H1 (cell line): ENCODE measurements at regions not wholly inside any gene's neighbourhood (a gene's known extent, or its start where the extent isn't known, plus 50 kb on each side); places are given as distances from the start of the nearest gene placed in this dataset.

Experiments used
- CTCF ChIA-PET: fragments of 300-600 bp; sonication (Branson Sonifier 250); formaldehyde crosslinking; loops from one replicate; lab custom pipeline; 2021; ENCODE audit not compliant: partially characterized antibody; lab: Charles Lee
- POLR2A ChIA-PET: fragments of 300-600 bp; sonication (Branson Sonifier 250); formaldehyde crosslinking; loops from one replicate; lab custom pipeline; 2021; ENCODE audit warnings: inconsistent platforms; ENCODE audit not compliant: partially characterized antibody; lab: Charles Lee
- DNase-seq, 2 experiments: peaks; one replicate each; pipeline versions ENCODE4 v3.0.0 to v3.0.0-alpha.2; 2010 to 2022; ENCODE audit warnings: low spot score in 2 of 2, low read depth in 1 of 2, mixed read lengths in 1 of 2
- FAIRE-seq: peaks from 2 replicates; lab custom pipeline; 2011; peaks lifted over from hg19 to GRCh38; lab: Jason Lieb, UNC
- H2AFZ ChIP-seq: 2 replicates; pipeline ENCODE4 v1.8.1; 2012; ENCODE audit warnings: low read length, inconsistent platforms
- H2AK5ac ChIP-seq: 2 replicates; pipeline ENCODE4 v1.6.1; 2013; ENCODE audit warnings: low read depth, low read length
- H2BK120ac ChIP-seq: replicated peaks from 2 replicates; pipeline ENCODE3; 2013; ENCODE audit warnings: low read depth, low read length, inconsistent platforms
- H2BK12ac ChIP-seq: 2 replicates; pipeline ENCODE4 v1.6.1; 2013; ENCODE audit warnings: low read depth, low read length
- H2BK15ac ChIP-seq: 2 replicates; pipeline ENCODE4 v1.6.1; 2013; ENCODE audit warnings: low read length
- H2BK20ac ChIP-seq: 2 replicates; pipeline ENCODE4 v1.6.1; 2013; ENCODE audit warnings: low read length
- H2BK5ac ChIP-seq: 2 replicates; pipeline ENCODE4 v1.6.1; 2013; ENCODE audit warnings: low read depth, low read length
- H3K14ac ChIP-seq: 2 replicates; pipeline ENCODE4 v1.6.1; 2013; ENCODE audit warnings: inconsistent platforms; ENCODE audit not compliant: insufficient read length
- H3K18ac ChIP-seq: 2 replicates; pipeline ENCODE4 v1.6.1; 2013; ENCODE audit warnings: low read length; ENCODE audit errors: extremely low read depth
- H3K23ac ChIP-seq: 2 replicates; pipeline ENCODE4 v1.6.1; 2013; ENCODE audit warnings: inconsistent platforms; ENCODE audit not compliant: insufficient read length
- H3K23me2 ChIP-seq: 2 replicates; pipeline ENCODE4 v1.6.1; 2013; ENCODE audit warnings: low read depth, low read length
- H3K27ac ChIP-seq: 2 replicates; pipeline ENCODE4 v1.6.1; 2011; ENCODE audit warnings: low read depth, low read length, inconsistent platforms
- H3K27me3 ChIP-seq, 4 experiments: replicated peaks in 1 of 4; 1 replicate in 1 of 4; 2 replicates in 3 of 4; pipeline versions ENCODE4 v1.6.1 to v1.8.1; 2011 to 2013; ENCODE audit warnings: low read length in 3 of 4, mild to moderate bottlenecking in 3 of 4, inconsistent platforms in 2 of 4, mixed read lengths in 2 of 4, moderate library complexity in 1 of 4; ENCODE audit not compliant: control insufficient read depth in 3 of 4, insufficient read depth in 3 of 4; ENCODE audit errors: extremely low read depth in 1 of 4
- H3K36me3 ChIP-seq, 4 experiments: 2 replicates each; pipeline versions ENCODE4 v1.6.1 to v1.8.1; 2011 to 2013; ENCODE audit warnings: mild to moderate bottlenecking in 4 of 4, low read length in 3 of 4, moderate library complexity in 2 of 4, control low read depth in 1 of 4, inconsistent platforms in 1 of 4; ENCODE audit not compliant: insufficient read depth in 4 of 4, control insufficient read depth in 2 of 4
- H3K4ac ChIP-seq: replicated peaks from 2 replicates; pipeline ENCODE3; 2013; ENCODE audit warnings: low read length, low read depth, mixed read lengths, inconsistent platforms; ENCODE audit not compliant: insufficient read length
- H3K4me1 ChIP-seq, 4 experiments: replicated peaks in 1 of 4; 1 replicate in 1 of 4; 2 replicates in 3 of 4; pipeline versions ENCODE4 v1.6.1 to v1.8.1; 2011 to 2013; ENCODE audit warnings: low read length in 3 of 4, inconsistent platforms in 2 of 4, mixed read lengths in 1 of 4; ENCODE audit not compliant: insufficient read depth in 4 of 4, control insufficient read depth in 3 of 4
- H3K4me2 ChIP-seq, 2 experiments: 2 replicates each; pipeline versions ENCODE4 v1.6.1 to v1.8.1; 2011 to 2013; ENCODE audit warnings: low read depth in 2 of 2, low read length in 2 of 2, control low read depth in 1 of 2, inconsistent platforms in 1 of 2, mild to moderate bottlenecking in 1 of 2; ENCODE audit not compliant: insufficient read depth in 1 of 2
- H3K4me3 ChIP-seq, 4 experiments: fragments of 200-600, 300-600 bp in 1 of 4; sonication (generic), shearing (Covaris generic), sonication (Bioruptor Twin) in 1 of 4; 2 replicates each; pipeline versions ENCODE4 v1.5.1 to v1.8.1; 2011 to 2016; ENCODE audit warnings: low read length in 4 of 4, low read depth in 3 of 4, control low read depth in 2 of 4, inconsistent platforms in 2 of 4, mild to moderate bottlenecking in 2 of 4, mixed read lengths in 1 of 4, moderate library complexity in 1 of 4; ENCODE audit not compliant: insufficient read depth in 2 of 4; ENCODE audit errors: extremely low read depth in 1 of 4
- H3K56ac ChIP-seq: replicated peaks from 2 replicates; pipeline ENCODE3; 2013; ENCODE audit warnings: low read depth, mild to moderate bottlenecking, mixed read lengths, low read length, inconsistent platforms; ENCODE audit not compliant: insufficient read length
- H3K79me1 ChIP-seq: 2 replicates; pipeline ENCODE4 v1.6.1; 2013; ENCODE audit warnings: low read depth, low read length, control low read depth
- H3K79me2 ChIP-seq, 2 experiments: 2 replicates each; pipeline versions ENCODE4 v1.6.1 to v1.8.1; 2012 to 2013; ENCODE audit warnings: low read length in 2 of 2, mild to moderate bottlenecking in 2 of 2, inconsistent platforms in 1 of 2; ENCODE audit not compliant: insufficient read depth in 2 of 2, control insufficient read depth in 1 of 2
- H3K9ac ChIP-seq, 4 experiments: replicated peaks in 1 of 4; 1 replicate in 1 of 4; 2 replicates in 3 of 4; pipeline versions ENCODE4 v1.6.1 to v1.8.1; 2011 to 2013; ENCODE audit warnings: low read depth in 3 of 4, low read length in 3 of 4, control low read depth in 2 of 4, mild to moderate bottlenecking in 2 of 4, moderate library complexity in 2 of 4, inconsistent platforms in 1 of 4; ENCODE audit errors: extremely low read depth in 1 of 4
- H3K9me3 ChIP-seq, 2 experiments: 2 replicates each; pipeline versions ENCODE4 v1.6.1 to v1.8.1; 2012 to 2013; ENCODE audit warnings: mild to moderate bottlenecking in 2 of 2, moderate library complexity in 2 of 2, control low read depth in 1 of 2, inconsistent platforms in 1 of 2, low read depth in 1 of 2, low read length in 1 of 2, mixed read lengths in 1 of 2; ENCODE audit not compliant: insufficient read depth in 2 of 2
- H4K20me1 ChIP-seq, 2 experiments: replicated peaks in 1 of 2; 2 replicates each; pipeline versions ENCODE3 to v1.8.1; 2011 to 2013; ENCODE audit warnings: inconsistent platforms in 2 of 2, low read length in 2 of 2, mild to moderate bottlenecking in 1 of 2; ENCODE audit not compliant: insufficient read depth in 2 of 2, control insufficient read depth in 1 of 2
- H4K5ac ChIP-seq: 2 replicates; pipeline ENCODE4 v1.6.1; 2013; ENCODE audit warnings: low read length, low read depth, mixed read lengths, inconsistent platforms; ENCODE audit not compliant: insufficient read length
- H4K8ac ChIP-seq: 2 replicates; pipeline ENCODE4 v1.8.0; 2013; ENCODE audit warnings: mild to moderate bottlenecking, moderate library complexity, low read length, inconsistent platforms; ENCODE audit not compliant: insufficient read depth; ENCODE audit errors: extremely low read depth
- H4K91ac ChIP-seq: replicated peaks from 2 replicates; pipeline ENCODE3; 2013; ENCODE audit warnings: low read length, mixed read lengths, inconsistent platforms; ENCODE audit not compliant: insufficient read length
- BACH1 ChIP-seq: IDR thresholded peaks from 2 replicates; pipeline ENCODE4 v1.6.1; 2012; ENCODE audit warnings: low read length, improper control_type of control experiment
- CBX5 ChIP-seq: fragments of 300-800, 300-1000 bp; sonication (generic); IDR thresholded peaks from 2 replicates; pipeline ENCODE4 v1.7.1; 2016; ENCODE audit warnings: antibody characterized with exemption, low read length, low read depth
- CHD2 ChIP-seq: IDR thresholded peaks from 2 replicates; pipeline ENCODE4 v1.6.1; 2012; ENCODE audit warnings: low read length, improper control_type of control experiment
- EGR1 ChIP-seq: IDR thresholded peaks from 2 replicates; pipeline ENCODE4 v1.6.1; 2011; ENCODE audit warnings: low read depth, low read length, borderline replicate concordance
- JUND ChIP-seq: IDR thresholded peaks from 2 replicates; pipeline ENCODE4 v1.6.1; 2011; ENCODE audit warnings: mild to moderate bottlenecking, improper control_type of control experiment, low read length
- POU5F1 ChIP-seq: IDR thresholded peaks from 2 replicates; pipeline ENCODE4 v1.6.1; 2011; ENCODE audit warnings: low read depth, mild to moderate bottlenecking, low read length, moderate library complexity
- SP1 ChIP-seq: IDR thresholded peaks from 2 replicates; pipeline ENCODE4 v1.6.1; 2011; ENCODE audit warnings: low read depth, low read length
- SRF ChIP-seq: IDR thresholded peaks from 2 replicates; pipeline ENCODE4 v1.6.1; 2011; ENCODE audit warnings: mild to moderate bottlenecking, low read depth, low read length, moderate library complexity
- SUZ12 ChIP-seq: fragments of 200-600 bp; sonication (generic); IDR thresholded peaks from 2 replicates; pipeline ENCODE4 v1.6.1; 2012; ENCODE audit warnings: mild to moderate bottlenecking, inconsistent platforms, low read length, moderate library complexity, mixed read lengths
- WGBS, 2 experiments: shearing (Covaris generic) in 1 of 2; methylation state at CpG; one replicate each; pipeline versions ENCODE4 v1.1.6 to v1.1.7; 2013 to 2015; ENCODE audit warnings: low lambda C conversion rate in 2 of 2, mixed read lengths in 2 of 2, inconsistent platforms in 1 of 2, low coverage in 1 of 2, missing lambda C conversion rate in 1 of 2; ENCODE audit not compliant: insufficient replicate concordance in 2 of 2, insufficient coverage in 1 of 2, insufficient read length in 1 of 2; ENCODE audit errors: extremely low coverage in 1 of 2, missing lambda C conversion rate in 1 of 2; 5-methylcytosine and 5-hydroxymethylcytosine counted together
- TF ChIP-seq, protein P1 (sequence below): IDR thresholded peaks from 2 replicates; pipeline ENCODE4 v1.6.1; 2011; ENCODE audit warnings: low read depth, mild to moderate bottlenecking, low read length; ENCODE audit not compliant: insufficient read depth
- TF ChIP-seq, protein P2 (sequence below), 3 experiments: IDR thresholded peaks; 1 replicate in 2 of 3; 2 replicates in 1 of 3; pipeline versions ENCODE4 v1.5.1 to v1.6.1; 2011; ENCODE audit warnings: low read length in 3 of 3, mild to moderate bottlenecking in 3 of 3, inconsistent platforms in 2 of 3, low read depth in 1 of 3, moderate library complexity in 1 of 3; ENCODE audit not compliant: insufficient read depth in 1 of 3; ENCODE audit errors: control extremely low read depth in 1 of 3

DNA sequence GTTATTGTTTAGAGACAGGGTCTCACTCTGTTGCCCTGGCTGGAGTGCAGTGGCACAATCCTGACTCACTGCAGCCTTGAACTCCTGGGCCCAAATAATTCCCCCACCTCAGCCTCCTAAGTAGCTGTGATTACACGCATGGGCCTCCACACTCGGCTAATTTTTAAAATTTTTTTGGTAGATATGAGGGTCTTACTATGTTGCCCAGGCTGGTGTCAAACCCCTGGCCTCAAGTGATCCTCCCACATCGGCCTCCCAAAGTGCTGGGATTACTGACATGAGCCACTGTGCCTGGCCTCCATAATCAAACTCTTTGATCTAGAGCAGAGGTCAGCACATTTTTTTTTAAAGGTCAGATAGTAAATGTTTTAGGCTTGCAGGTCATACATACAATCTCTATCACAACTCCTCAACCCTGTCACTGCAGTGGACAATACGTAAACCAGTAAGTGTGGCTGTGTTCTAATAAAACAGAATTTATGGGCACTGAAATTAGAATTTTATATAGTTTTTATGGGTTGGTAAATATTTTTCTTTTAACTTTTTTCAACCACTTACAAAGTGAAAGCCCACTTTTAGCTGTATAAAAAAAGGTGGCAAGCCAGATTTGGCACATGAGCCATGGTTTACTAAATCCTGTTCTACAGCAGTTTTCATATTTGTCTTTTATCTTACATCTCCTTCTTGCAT lies 105.1 kb upstream of the RAPGEF2 start:
- no peak overlapping the region for H3K4ac ChIP-seq
- no peak overlapping the region for H3K14ac ChIP-seq
- H3K36me3 ChIP-seq = no peaks in the 10 kb centered on the region
- H3K4me1 ChIP-seq = no peaks in the 10 kb centered on the region
- H3K18ac ChIP-seq = no peak overlapping the region
- no peak overlapping the region for H2AK5ac ChIP-seq
- no peak overlapping the region for H4K91ac ChIP-seq
- WGBS, 2 experiments = 65% methylated on average over 4 of the region's 4 CpGs; no CpG with 5 or more reads in 1 of the 2 experiments
- ChIA-PET CTCF (interaction anchor here (0.9 to 1.2 kb wide), 2 partner anchors 22 to 141 kb away, joined by 3 read pairs; no protein-coding TSS in a partner anchor), POLR2A (no interaction called here)
- no peaks in the 10 kb centered on the region for H3K23me2 ChIP-seq
- no peaks in the 10 kb centered on the region for H3K79me1 ChIP-seq
- H2AFZ ChIP-seq = no peak overlapping the region
- H2BK20ac ChIP-seq = no peak overlapping the region
- no peak overlapping the region for H3K27ac ChIP-seq
- H4K20me1 ChIP-seq = no peaks in the 10 kb centered on the region
- H3K9me3 ChIP-seq = no peaks in the 10 kb centered on the region
- FAIRE-seq (no peak), DNase-seq (no peak)
- H2BK12ac ChIP-seq = no peak overlapping the region
- no peaks in the 10 kb centered on the region for H3K79me2 ChIP-seq
- H3K4me3 ChIP-seq = no peak overlapping the region
- no peaks in the 10 kb centered on the region for H3K27me3 ChIP-seq
- H3K9ac ChIP-seq = no peak overlapping the region
- no peak overlapping the region for H2BK5ac ChIP-seq
- no peak overlapping the region for H4K5ac ChIP-seq
- no peak overlapping the region for H2BK15ac ChIP-seq
- H4K8ac ChIP-seq = no peak overlapping the region
- no peak overlapping the region for H3K56ac ChIP-seq
- H2BK120ac ChIP-seq = no peak overlapping the region
- H3K4me2 ChIP-seq = no peak overlapping the region
- no peak overlapping the region for H3K23ac ChIP-seq
- TF ChIP-seq CHD2 (no peak), SUZ12 (no peak), EGR1 (no peak), SP1 (no peak), JUND (no peak), SRF (no peak), CBX5 (no peak), POU5F1 (no peak), BACH1 (no peak)
- TF ChIP-seq, protein P1, sequence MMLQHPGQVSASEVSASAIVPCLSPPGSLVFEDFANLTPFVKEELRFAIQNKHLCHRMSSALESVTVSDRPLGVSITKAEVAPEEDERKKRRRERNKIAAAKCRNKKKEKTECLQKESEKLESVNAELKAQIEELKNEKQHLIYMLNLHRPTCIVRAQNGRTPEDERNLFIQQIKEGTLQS = no peak
- TF ChIP-seq, protein P2, sequence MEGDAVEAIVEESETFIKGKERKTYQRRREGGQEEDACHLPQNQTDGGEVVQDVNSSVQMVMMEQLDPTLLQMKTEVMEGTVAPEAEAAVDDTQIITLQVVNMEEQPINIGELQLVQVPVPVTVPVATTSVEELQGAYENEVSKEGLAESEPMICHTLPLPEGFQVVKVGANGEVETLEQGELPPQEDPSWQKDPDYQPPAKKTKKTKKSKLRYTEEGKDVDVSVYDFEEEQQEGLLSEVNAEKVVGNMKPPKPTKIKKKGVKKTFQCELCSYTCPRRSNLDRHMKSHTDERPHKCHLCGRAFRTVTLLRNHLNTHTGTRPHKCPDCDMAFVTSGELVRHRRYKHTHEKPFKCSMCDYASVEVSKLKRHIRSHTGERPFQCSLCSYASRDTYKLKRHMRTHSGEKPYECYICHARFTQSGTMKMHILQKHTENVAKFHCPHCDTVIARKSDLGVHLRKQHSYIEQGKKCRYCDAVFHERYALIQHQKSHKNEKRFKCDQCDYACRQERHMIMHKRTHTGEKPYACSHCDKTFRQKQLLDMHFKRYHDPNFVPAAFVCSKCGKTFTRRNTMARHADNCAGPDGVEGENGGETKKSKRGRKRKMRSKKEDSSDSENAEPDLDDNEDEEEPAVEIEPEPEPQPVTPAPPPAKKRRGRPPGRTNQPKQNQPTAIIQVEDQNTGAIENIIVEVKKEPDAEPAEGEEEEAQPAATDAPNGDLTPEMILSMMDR (IDR thresholded peaks at IDR 0.05; ENCODE audit: control extremely low read depth in 1 of 3, insufficient read depth in 1 of 3, low read depth in 1 of 3, low read length in 3 of 3) = no peak
